ENCODE measurements at regions not wholly inside any gene's neighbourhood (a gene's known extent, or its start where the extent isn't known, plus 50 kb on each side); places are given as distances from the start of the nearest gene placed in this dataset.

DNA sequence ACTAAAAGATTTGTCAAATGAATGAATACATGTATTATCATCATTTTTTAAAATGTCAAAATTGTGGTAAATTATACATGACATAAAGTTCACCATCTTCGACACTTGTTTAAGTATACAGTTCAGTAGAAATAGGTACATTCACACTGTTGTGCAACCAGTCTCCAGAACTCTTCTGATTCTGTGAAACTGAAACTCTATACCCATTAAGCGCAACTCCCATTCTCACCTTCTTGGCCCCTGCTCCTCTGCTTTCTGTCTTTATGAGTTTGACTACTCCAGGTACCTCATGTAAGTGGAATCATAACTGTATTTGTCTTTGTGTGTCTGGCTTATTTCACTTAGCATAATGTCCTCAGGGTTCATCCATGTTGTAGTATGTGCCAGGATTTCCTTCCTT, 50.1 kb upstream of the KBTBD8 start:
- Mint-ChIP-seq H3K4me1 (no peaks in the 10 kb centered on the region), H3K9me3 (peaks cover 0 to 3% (median 0%) of the 10 kb centered on the region in 5 donors), H3K36me3 (no peaks in the 10 kb centered on the region), H3K27ac (no peak overlapping the region), H3K4me3 (no peak overlapping the region), H3K27me3 (peaks cover 4 to 6% of the 10 kb centered on the region in 2 donors)
- Histone ChIP-seq H3K27me3 (ENCODE audit: insufficient read depth, low read length, poor library complexity, severe bottlenecking) (no peaks in the 10 kb centered on the region), H3K4me1 (ENCODE audit: insufficient read depth, low read length) (no peaks in the 10 kb centered on the region), H3K27ac (ENCODE audit: low read depth, low read length) (no peak overlapping the region), H3K9me3 (ENCODE audit: low read length) (no peaks in the 10 kb centered on the region), H3K4me3 (ENCODE audit: low read length) (no peak overlapping the region), H3K36me3 (ENCODE audit: insufficient read depth, low read length) (no peaks in the 10 kb centered on the region)
- POLR2A ChIA-PET, result no interaction called here
- CTCF ChIA-PET, result no interaction called here
- DNase-seq, result no peak

All from CD8-positive, alpha-beta memory T cell (primary cell).